ENCODE measurements at regions not wholly inside any gene's neighbourhood (a gene's known extent, or its start where the extent isn't known, plus 50 kb on each side); places are given as distances from the start of the nearest gene placed in this dataset.

DNA sequence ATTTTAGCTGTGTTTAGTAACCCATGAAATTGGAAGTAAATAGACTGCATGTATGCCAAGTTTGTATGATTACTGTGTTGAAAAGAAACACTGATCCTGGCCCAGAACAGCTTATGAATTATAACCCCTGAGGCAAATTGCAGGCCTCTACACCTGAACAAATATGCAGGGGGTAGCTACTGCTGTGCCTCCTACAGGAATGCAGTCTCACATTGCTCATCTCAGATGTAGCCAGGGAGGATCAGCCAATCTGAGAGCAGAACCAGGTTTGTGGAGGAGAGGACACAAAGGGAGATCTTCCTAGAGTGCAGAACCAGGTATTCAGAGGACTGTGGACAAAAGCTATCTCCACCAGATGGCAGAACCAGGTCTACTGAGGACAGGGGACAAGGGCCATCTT, 442.2 kb upstream of the DDI1 start:
- TF ChIP-seq, protein P1, sequence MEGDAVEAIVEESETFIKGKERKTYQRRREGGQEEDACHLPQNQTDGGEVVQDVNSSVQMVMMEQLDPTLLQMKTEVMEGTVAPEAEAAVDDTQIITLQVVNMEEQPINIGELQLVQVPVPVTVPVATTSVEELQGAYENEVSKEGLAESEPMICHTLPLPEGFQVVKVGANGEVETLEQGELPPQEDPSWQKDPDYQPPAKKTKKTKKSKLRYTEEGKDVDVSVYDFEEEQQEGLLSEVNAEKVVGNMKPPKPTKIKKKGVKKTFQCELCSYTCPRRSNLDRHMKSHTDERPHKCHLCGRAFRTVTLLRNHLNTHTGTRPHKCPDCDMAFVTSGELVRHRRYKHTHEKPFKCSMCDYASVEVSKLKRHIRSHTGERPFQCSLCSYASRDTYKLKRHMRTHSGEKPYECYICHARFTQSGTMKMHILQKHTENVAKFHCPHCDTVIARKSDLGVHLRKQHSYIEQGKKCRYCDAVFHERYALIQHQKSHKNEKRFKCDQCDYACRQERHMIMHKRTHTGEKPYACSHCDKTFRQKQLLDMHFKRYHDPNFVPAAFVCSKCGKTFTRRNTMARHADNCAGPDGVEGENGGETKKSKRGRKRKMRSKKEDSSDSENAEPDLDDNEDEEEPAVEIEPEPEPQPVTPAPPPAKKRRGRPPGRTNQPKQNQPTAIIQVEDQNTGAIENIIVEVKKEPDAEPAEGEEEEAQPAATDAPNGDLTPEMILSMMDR (IDR thresholded peaks at IDR 0.05; ENCODE audit: borderline replicate concordance, extremely low read depth, low read length, poor library complexity, severe bottlenecking), result no peak
- TF ChIP-seq EZH2 (IDR thresholded peaks at IDR 0.05; ENCODE audit: borderline replicate concordance, low read depth, low read length, severe bottlenecking), result no peak

Data from DND-41 (cell line).